ENCODE measurements at regions not wholly inside any gene's neighbourhood (a gene's known extent, or its start where the extent isn't known, plus 50 kb on each side); places are given as distances from the start of the nearest gene placed in this dataset.
"Not testable (repeated sequence)": the region's sequence is repeated elsewhere in the genome, so short reads cannot be mapped to it uniquely, and the experiment has no call there.

- no peak for TF ChIP-seq CTCF (IDR thresholded peaks at IDR 0.05; ENCODE audit: borderline replicate concordance, control extremely low read depth, extremely low read depth, insufficient read depth, missing control alignments)
- no peak for DNase-seq (ENCODE audit: low spot score)
- in situ Hi-C loops (cut with MboI; ENCODE audit: low sequenced_read_pairs, unreplicated experiment) = no loop called here
These were observed 59.0 kb upstream of the CHST15 start for GRCh38 chr10:124152139-124153022.

DNA sequence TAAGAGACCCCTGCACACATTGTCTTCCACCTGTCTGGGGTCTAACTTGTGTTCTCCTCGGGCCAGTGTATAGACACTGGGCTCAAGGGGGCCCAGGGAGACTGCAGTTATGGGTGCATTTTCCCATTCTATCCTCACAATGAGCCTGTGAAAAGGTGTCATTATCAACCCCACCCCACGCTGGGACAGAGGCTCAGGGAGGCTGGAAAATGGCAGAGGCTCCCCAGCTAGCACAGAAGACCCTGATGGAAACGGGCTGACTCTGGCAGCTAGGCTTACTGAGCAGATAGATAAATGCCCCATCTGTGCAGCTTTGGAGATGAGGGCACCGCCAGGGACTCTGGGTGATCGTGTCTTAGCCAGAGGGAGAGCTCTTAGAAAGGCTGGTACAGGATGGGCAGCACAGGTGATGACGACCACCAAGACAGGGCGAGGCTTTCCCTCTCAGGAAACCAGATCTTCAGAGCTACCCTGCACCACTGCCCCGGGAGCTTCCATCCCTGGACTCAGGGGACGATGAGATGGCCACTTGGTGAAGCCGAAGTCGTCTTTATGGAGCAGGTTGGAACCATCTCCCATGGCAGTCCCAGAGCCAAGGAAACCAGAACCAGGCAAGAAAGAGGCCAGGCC is 58.2 kb upstream of the CHST15 start:
- in situ Hi-C loops (cut with MboI; ENCODE audit: low sequenced_read_pairs, unreplicated experiment) = no loop called here
- TF ChIP-seq CTCF (IDR thresholded peaks at IDR 0.05; ENCODE audit: borderline replicate concordance, control extremely low read depth, extremely low read depth, insufficient read depth, missing control alignments) = no peak
- DNase-seq (ENCODE audit: low spot score) = no peak

- in situ Hi-C loops (cut with MboI; ENCODE audit: low sequenced_read_pairs, unreplicated experiment) = no loop called here
- TF ChIP-seq CTCF (IDR thresholded peaks at IDR 0.05; ENCODE audit: borderline replicate concordance, control extremely low read depth, extremely low read depth, insufficient read depth, missing control alignments) = no peak
- DNase-seq (ENCODE audit: low spot score) = no peak
These were observed 57.5 kb upstream of the CHST15 start for GRCh38 chr10:124150807-124151417.

GRCh38 chr10:124150189-124150806 is 56.9 kb upstream of the CHST15 start:
- in situ Hi-C loops (cut with MboI; ENCODE audit: low sequenced_read_pairs, unreplicated experiment) = no loop called here
- no peak for TF ChIP-seq CTCF (IDR thresholded peaks at IDR 0.05; ENCODE audit: borderline replicate concordance, control extremely low read depth, extremely low read depth, insufficient read depth, missing control alignments)
- no peak for DNase-seq (ENCODE audit: low spot score)

GRCh38 chr10:124149189-124150042 is 56.0 kb upstream of the CHST15 start:
- no peak for TF ChIP-seq CTCF (IDR thresholded peaks at IDR 0.05; ENCODE audit: borderline replicate concordance, control extremely low read depth, extremely low read depth, insufficient read depth, missing control alignments)
- in situ Hi-C loops (cut with MboI; ENCODE audit: low sequenced_read_pairs, unreplicated experiment) = no loop called here
- DNase-seq (ENCODE audit: low spot score) = no peak

DNA sequence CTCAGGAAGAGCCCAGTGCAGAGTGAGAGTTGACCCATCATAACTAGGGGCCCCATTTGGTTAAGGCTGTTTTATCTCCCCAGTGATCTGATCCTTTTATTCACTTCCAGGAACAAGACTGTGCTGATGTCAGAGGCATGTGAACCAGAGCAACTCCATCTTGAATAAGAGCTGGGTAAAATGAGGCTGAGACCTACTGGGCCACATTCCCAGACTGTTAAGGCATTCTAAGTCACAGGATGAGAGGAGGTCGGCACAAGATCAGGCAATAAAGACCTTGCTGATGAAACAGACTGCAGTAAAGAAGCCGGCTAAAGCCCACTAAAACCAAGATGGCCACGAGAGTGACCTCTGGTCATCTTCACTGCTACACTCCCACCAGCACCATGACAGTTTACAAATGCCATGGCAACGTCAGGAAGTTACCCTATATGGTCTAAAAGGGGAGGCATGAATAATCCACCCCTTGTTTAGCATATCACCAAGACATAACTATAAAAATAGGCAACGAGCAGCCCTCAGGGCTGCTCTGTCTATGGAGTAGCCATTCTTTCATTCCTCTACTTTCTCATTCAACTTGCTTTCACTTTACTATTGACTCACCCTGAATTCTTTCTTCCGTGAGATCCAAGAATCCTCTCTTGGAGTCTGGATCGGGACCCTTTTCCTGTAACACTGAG is 55.3 kb upstream of the CHST15 start:
- in situ Hi-C loops (cut with MboI; ENCODE audit: low sequenced_read_pairs, unreplicated experiment); DNase-seq (ENCODE audit: low spot score): not testable (repeated sequence)

Measured in GM13976 (cell line).